Erythroblast (primary cell): ENCODE measurements at regions not wholly inside any gene's neighbourhood (a gene's known extent, or its start where the extent isn't known, plus 50 kb on each side); places are given as distances from the start of the nearest gene placed in this dataset.

Experiments
- GATA1 ChIP-seq: IDR thresholded peaks from 2 replicates; pipeline ENCODE4 v1.6.1; 2011; ENCODE audit warnings: low read depth, mild to moderate bottlenecking, control low read depth, low read length, moderate library complexity
- POLR2A ChIP-seq: IDR thresholded peaks from 2 replicates; pipeline ENCODE4 v1.6.1; 2011; ENCODE audit warnings: mild to moderate bottlenecking, low read length

- TF ChIP-seq POLR2A (no peak), GATA1 (no peak)
Measured at GRCh38 chr14:44035707-44036106, 471.4 kb downstream of the FSCB start.
